CD4-positive, alpha-beta T cell treated with Interleukin-15 for 1 hour (primary cell): ENCODE measurements at regions not wholly inside any gene's neighbourhood (a gene's known extent, or its start where the extent isn't known, plus 50 kb on each side); places are given as distances from the start of the nearest gene placed in this dataset.
"Not testable (repeated sequence)": the region's sequence is repeated elsewhere in the genome, so short reads cannot be mapped to it uniquely, and the experiment has no call there.

ENCODE experiments used
- DNase-seq: peaks from one replicate; pipeline ENCODE4 v3.0.0-alpha.2; 2020

DNA sequence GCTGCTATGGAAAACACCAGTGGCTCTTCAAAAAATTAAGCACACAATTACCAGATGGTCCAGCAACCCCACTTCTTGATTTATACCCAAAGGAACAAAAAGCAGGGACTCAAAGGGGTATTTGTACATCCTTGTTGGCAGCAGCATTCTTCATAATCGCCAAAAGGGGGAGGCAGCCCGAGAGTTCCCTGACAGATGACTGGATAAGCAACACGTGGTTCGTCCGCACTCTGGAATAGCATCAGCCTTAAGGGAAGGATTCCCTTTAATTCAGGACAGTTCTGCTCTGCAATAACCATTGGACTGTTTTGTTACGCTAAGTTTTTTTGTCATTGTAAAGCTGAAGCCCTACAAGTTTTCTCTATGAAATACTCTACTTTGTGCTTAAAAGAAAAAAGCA lies 76.7 kb upstream of the TWIST2 start:
- no peak for DNase-seq

DNA sequence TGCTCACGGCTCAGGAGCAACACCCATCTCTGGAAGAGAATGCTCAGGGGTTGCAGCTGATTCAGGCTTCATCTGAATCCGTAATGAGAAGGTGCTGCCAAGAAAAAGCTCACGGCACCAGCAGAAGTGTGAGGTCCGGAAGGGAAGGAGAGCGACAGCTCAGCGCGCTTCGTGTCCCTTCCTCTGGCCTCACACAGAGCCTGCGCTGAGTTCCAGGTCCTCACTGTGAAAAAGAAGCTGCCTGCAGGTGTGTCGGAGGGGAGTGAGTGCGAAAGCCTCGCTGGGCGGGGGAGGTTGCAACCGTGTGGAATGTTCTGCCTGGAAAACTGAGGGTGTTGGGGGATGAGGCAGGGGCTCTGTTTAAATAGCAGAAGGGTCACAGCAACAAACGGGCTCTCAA lies 76.2 kb upstream of the TWIST2 start:
- no peak for DNase-seq

DNA sequence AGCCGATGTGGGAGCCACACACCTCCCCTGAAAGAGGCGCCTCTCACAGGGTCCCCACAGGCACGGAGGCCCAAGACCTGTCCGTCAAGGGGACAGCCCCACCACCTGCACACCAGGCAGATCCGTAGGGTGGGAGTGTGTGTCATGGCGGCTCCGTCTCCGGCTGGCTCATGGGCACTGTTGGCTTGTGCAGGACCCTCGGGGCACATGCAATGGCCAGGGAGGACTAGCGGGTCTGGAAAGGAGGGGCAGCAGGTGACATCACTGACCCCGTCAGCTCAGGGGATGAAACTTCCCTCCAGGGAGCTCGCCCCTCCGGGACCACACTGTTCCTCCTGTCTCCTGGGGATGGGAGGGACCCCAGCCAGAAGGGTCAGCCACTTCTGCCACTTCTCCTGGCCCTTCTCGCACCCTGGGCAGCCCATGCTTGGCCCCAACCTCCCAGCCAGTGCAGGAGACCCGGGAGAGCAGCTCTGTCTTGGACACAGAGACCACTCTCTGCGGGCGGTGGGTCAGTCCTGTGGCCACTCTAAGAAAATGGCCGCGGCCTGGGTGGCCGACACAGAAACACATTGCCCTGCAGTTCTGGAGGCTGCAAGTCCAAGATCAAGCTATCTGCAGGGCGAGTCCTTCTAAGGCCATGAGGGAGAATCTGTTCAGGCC lies 75.1 kb upstream of the TWIST2 start:
- DNase-seq: no peak

DNA sequence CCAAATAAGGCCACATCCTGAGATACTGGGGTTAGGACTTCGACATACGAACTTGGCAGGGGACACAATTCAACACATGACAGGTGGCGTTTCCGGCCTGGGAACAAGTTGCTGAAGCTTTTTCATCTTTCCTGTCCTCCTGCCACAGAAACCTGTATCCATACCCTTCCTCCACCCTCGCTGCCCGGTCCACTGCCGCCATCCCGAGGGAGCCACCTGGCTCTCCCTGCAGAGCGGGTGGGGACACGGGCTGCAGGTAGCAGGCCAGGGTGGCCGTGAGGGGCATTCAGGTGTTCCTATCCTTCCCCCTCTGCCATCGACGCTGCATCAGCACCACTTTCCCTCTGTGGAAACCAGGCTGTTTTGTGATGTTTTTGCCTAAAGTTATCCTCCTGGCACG lies 74.4 kb upstream of the TWIST2 start:
- no peak for DNase-seq

DNA sequence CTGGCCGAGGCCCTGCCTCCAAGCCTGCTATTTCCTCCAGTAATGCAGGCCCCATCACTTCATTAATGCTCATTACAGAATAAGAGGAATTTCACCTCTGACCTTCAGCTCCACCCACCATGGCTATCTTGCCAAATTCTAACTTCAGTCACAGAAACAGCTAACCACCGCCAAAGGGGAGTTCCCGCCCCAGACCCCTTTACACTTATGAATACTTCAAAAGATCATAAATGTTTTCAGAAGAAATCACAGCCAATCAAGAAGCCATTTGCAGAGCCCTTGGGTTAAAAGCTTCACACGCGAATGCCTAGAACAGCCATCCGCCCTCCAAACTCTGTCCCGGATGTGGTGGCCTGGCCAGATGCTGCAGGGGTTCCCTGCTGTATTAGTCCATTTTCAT lies 73.8 kb upstream of the TWIST2 start:
- no peak for DNase-seq

DNA sequence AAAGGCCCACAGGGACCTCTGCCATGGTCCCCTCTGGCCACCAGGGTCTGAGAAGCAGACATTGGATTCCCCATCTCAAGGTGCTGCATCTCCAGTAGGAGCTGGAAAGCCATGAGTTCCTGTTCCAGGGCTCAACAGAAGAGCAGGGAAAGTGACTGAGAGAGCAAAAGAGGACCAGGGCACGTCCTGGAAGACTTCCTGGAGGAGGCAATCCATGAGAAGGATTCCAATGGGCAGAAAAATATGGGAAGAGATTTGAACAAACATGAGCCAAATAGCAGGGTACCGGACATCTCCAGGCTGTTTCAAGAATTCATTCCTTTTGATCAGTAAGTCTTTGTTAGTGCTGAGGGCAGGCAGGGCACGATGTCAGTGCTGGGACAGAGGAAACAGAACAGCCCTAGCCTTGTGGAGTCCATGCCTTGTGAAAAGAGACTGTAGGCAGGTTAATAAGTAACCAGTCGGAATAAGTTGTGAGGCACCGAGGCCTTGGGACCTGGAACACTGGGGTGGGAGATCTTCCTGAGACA lies 72.8 kb upstream of the TWIST2 start:
- no peak for DNase-seq

DNA sequence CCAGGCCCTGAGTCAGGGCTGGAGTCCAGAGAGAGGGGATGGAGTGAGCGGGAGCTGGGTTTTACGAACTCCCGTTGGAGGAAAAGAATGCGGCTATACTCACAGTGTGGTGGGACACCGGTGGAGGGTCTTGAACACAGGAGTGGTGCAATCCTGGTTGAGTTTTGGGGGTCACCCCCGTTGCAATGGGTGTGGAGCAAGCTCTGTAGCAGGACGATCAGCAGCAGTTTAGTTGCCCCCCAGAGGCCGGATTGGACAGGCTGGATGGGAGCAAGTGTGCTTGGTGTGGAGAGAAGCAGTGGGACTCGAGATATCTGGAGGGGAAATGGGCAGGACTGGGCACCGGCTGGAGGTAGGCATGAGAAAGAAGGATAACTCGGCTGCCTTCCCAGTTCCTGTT lies 72.3 kb upstream of the TWIST2 start:
- no peak for DNase-seq

DNA sequence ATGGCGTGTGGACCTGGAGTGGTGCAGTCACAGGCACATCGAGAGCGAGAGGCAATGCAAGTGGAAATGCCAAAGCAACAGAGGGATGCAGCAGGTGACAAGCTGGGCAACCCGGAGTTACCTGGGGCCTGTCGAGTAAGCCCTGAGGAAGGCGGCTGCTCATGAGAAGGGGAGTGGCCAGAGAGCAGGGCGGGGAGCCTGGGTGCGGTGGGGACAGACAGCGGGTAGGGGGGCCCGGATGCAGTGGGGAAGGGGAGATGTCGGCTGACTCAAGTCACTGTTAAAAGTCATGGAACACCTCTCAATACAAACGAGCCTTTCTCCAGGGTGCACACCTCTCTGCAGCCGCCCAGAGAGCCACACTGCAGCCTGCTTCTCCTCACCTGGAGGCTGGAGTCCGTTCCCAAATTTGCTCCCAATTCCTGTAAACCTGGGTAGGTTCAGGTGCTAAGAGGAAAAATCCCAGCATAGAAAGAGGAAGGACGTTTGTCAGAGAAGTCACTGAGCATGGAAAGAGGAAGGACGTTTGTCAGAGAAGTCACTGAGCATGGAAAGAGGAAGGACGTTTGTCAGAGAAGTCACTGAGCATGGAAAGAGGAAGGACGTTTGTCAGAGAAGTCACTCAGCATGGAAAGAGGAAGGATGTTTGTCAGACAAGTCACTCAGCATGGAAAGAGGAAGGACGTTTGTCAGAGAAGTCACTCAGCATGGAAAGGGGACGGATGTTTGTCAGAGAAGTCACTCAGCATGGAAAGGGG lies 71.7 kb upstream of the TWIST2 start:
- no peak for DNase-seq

DNA sequence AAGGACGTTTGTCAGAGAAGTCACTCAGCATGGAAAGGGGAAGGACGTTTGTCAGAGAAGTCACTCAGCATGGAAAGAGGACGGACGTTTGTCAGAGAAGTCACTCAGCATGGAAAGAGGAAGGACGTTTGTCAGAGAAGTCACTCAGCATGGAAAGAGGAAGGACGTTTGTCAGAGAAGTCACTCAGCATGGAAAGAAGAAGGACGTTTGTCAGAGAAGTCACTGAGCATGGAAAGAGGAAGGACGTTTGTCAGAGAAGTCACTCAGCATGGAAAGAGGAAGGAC lies 71.2 kb upstream of the TWIST2 start:
- DNase-seq: not testable (repeated sequence)

DNA sequence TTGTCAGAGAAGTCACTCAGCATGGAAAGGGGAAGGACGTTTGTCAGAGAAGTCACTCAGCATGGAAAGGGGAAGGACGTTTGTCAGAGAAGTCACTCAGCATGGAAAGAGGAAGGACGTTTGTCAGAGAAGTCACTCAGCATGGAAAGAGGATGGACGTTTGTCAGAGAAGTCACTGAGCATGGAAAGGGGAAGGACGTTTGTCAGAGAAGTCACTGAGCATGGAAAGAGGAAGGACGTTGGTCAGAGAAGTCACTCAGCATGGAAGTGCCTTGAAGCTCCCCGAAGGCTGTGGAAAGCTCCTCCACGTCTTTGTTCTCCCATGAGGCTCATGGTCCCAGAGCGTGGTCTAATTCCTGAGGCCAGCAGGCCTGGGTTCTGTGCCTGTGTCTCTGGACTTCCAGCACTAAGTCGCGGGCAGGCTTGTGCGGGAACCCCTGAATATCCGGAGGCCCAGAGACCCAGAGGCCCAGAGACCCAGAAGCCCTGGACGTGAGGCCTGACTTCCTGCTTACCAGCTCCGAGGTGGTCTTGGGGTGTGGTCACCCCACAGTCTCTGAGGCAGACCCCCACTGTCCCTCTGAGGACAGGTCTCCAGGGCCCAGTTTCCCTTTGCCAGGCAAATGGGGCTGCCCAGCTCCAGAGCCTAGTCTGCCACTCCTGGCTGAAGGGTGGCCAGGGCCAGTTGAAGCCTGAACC lies 70.4 kb upstream of the TWIST2 start:
- DNase-seq: no peak

DNA sequence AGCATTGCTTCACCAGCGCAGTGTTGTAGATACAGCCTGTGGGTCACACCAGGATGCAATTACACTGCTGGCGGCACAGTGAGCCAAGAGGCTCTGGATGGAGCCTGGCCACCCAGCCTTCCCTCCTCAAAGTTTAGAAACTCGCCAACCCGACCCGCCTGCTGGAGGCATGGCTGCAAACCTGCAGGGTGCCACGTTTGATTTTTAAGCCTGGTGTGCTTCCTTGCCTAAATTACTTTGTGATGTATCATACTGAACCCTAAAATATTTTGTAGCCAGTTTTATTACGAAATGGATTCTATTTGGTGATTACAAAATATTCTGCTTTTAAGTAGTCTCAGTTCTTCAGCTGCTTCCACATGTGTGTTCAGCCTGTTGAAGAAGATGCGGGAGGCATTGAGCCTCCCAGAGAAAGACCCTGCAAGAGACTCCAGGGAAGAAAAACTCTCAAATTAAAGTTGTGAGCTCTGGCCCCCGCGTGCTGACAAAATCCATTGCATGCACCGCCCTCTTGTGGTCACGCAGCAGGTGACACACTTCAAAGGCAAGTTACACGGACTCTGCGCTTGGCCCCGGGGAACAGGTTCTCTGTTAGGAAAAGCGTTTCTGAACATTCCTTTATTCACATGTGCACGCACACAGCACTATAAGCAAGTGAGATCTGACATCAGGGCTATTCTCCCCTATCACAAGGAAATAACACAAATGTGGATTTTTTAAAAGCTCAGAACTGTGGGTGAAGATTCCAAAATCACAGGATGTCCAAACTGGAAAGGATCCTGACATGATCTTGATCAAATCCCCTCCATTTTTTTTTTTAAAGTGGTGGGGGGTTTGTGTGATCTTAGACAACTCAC lies 63.0 kb upstream of the TWIST2 start:
- peak; percentile 34 for DNase-seq

DNA sequence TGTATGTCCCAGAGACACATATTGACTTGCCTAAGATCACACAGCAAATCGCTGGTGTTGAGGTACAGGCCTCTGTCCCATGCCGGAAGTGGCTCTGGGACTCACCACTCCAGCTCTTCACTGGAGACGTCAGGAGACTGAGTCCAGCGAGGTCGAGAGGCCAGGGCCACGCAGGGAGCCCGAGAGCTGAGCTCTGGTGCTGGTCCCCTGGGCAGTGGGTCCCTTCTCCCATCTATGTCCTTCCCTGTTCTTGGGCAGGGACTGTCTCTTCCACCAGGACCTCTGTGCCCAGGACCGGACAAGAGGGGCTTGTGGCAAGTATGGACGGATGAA lies 62.4 kb upstream of the TWIST2 start:
- no peak for DNase-seq

DNA sequence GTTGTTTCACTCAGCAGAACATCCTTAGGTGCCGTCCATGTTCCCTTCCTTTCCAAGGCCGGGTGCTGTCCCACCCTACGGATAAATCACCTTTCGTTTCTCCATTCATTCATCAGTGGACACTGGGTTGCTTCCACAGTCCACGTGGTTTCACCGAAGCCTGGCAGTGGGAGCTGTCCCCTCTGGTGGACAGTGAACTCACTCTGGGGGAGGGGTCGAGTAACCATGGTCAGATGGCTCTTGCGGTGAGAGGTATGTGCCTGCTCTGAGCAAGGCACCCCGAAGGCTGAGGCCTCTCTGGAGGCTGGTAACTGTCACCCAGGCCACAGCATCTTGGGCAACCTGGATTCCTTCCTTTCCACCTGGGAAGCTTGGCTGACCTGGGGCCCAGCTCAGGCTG lies 61.5 kb upstream of the TWIST2 start:
- no peak for DNase-seq

DNA sequence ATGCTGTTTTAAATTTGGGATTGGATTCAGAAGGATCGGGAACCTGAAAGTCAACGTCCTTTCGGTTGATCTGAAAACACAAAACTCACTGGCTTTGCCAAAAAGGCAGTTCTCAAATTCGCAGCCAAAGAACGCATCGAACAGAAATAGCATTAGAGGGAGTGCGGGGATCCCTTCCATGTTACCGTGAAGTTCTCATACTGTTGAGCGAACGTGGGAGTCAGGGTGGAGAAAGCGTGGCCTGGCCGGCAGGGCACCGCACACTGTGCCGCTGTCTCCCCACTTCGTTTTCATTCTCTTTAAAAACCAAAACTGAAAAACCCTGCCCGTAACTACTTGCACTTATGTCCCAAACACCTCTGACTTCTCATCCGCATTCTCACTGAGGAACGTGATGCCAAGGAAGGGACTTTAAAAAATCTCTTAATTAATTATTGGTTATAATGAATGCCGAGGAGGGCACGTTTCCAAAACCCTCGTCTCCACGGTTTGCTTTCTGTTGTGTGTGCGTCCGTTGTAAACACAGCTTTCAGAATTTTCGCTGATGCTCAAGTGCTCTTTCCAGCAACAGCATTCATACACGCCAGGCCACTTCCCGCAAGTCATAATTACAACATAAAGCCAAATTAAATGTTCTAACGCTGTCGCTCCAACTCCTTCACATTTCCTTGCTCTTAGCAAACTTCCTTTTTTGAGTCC lies 60.9 kb upstream of the TWIST2 start:
- DNase-seq: no peak

DNA sequence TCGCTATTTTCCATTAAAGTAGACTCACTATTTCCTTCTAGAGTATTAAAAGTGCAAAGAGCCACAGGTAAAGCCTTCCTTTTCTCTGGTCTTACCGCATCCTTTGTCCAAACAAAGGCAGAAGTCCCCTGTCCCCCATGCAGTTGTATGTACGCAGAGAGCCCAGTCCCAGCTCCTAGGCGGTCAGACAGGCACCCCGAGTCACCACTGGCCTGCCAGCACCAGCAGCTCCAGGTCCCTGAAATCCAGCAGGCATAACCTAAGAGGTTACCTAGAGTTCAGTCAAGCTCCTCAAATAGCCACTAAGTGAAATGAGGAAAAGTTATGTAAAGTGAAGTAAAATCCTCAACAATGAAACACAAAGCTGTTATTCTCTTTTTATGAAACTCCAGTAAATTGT lies 60.4 kb upstream of the TWIST2 start:
- no peak for DNase-seq

DNA sequence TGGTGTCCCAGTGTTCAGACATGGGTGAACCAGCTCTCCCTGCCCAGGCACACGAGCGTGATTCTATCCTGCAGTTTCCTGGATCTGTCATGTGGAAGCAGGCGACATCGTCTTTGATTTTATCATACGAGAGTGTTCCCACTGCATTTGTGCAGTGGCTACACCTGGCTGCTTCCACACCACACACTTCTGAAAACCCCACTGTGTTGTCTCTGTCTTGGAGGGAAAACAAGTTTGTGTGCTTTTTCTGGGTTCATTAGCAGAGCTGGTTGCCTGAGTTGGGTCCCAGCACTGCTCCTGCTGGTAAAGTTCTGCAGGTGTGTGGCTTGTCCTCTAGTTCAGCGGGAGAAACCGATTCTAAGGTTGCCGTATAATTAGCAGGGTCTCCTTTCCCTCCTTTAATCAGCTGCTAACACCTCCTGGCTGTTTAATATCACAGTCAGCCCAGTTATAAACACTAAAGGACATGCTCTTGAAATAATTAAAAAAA lies 58.5 kb upstream of the TWIST2 start:
- DNase-seq: no peak

DNA sequence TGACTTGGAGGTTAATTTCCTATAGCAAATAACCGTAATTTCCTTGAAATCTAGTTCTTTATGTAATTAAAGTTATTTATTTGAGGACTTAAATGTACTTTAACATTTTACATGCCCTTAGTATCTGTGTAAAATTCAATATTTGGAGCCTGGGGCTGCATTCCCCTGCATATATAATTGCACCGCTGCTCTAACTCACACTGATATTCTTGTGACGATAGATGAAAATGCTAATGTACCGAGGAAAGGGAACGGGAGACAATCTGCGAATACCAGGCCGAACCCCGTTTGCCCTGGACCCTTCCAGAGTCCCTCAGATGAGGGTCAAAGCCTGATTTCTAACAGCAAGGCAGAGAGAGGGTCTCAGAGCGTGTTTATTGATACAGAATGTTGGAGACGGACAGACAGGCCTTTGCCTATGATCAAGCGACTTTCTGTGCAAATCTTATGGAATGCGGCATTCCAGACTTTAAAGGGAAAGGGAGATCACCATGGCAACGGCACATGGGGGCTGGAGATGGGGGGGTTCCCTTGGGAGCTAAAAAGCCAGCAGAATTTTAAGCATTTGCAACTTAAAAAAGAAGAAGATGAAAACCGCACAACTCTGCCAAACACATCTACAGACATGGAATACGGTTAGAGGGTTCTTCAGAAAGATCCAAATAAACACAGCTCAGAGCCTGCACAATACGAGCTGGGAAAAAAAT lies 57.6 kb upstream of the TWIST2 start:
- DNase-seq: no peak

DNA sequence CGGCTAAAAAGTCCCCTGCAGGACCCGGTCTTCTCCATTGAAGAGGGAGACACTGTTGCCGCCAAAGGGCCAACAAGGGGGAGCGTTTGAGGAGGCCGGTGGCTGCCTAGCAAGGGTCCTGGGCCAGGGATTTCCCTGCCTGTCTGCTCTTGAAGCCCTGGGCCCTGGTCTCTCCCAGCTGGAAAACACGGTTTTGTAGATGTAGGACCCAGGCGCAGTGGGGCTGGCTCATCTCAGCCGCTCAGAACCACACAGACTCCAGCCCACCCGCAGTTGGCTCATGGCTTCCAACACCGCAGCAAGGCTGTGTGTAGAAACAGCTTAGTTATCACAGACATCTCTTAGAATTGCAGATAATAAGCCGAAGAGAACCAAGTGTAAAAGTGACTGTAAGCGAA lies 57.1 kb upstream of the TWIST2 start:
- DNase-seq: no peak

DNA sequence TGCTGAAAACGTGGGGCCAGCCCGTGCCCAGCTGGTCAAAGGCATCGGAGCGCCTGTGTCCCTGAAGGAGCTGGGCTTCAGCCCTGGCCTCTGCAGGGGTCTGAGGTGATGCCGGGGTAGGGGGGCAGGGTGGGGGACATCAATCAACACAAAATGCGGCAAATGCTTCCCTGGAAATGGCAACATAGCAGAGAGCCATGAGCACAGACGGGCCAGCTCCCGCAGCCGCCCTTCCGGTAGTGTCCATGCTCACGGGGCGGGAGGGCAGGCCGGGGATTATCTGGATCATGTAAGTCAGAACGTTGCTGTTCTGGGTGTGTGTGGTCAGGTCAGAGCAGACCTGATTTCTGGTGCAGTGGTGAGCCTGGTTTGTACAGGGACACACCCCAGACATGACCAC lies 56.5 kb upstream of the TWIST2 start:
- DNase-seq: no peak

DNA sequence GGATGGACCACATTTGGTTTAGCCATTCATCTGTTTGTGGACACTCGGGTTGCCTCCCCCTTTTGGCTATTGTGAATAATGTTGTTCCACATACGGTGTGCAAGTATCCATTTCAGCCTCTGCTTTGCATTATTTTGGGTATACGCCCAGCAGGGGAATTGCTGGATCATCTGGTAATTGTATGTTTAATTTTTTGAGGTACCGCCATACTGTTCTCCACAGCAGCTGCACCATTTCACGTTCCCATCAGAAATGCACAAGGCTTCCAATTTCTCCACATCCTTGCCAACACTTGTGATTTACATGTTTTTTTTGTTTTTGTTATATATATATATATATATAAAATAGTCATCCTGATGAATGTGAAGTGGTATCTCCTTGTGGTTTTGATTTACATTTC lies 54.6 kb upstream of the TWIST2 start:
- no peak for DNase-seq

DNA sequence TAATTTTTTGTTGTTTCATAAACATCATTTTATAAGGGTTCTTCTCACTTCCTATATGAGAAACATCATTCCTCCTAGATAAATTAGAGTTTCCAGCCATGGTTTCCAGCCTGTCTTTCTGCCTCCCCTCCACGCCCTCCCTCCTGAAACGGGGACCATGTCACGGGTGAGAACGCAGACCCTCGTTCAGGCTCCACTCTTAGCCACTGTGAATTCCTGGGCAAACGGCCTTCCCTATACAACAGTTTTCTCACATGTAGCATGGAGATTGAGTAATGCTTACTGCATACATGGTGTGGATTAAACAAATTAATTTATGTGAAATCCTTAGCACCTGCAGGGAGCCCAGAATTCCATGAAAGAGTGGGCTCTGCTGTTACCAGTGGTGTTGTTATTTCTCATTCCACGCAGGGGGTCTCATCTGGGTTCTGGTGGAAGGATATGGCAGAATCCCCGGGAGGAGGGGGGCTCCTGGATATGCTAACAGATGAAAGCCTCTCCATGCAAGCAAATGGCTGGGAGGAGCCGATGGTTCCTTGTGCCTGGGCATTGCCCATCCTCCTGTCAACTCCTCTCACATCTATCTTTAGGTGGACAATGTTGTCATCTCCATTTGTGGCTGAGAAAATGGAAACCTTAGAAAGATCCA lies 54.0 kb upstream of the TWIST2 start:
- DNase-seq: no peak
